SW480 (cell line): ENCODE measurements at regions not wholly inside any gene's neighbourhood (a gene's known extent, or its start where the extent isn't known, plus 50 kb on each side); places are given as distances from the start of the nearest gene placed in this dataset.
"Not testable (repeated sequence)": the region's sequence is repeated elsewhere in the genome, so short reads cannot be mapped to it uniquely, and the experiment has no call there.

Source experiments
- DNase-seq: peaks from one replicate; pipeline ENCODE4 v3.0.0-alpha.2; 2016; ENCODE audit warnings: low spot score

GRCh38 chr7:32762925-32763293, 128.7 kb downstream of the KBTBD2 start:
- DNase-seq = no peak

- DNase-seq = not testable (repeated sequence)
Observed at GRCh38 chr7:32762206-32762924, 129.2 kb downstream of the KBTBD2 start.

- DNase-seq = no peak
Observed at GRCh38 chr7:32761451-32762205, 129.9 kb downstream of the KBTBD2 start.

- not testable (repeated sequence) for DNase-seq
Observed at GRCh38 chr7:32760755-32761154, 130.8 kb downstream of the KBTBD2 start.

DNA sequence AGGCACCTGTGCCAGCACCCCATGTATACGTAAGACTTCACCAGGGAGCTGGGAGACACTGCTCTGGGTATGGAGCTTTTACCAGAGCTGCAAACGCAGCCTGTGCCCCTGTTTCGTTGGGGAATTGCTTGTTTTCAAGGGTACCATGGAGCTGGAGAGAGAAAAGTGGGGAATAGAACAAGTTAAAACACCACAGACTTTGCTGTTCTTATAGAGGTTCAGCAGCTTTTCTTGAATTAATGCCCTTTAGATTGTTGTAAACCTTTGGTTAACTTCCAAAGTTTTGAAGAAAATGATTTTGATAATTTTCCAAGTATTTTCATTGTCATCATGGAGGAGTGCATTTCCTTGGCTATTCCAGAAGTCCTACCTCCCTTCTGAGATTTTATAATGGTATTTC, 131.7 kb downstream of the KBTBD2 start:
- not testable (repeated sequence) for DNase-seq

DNA sequence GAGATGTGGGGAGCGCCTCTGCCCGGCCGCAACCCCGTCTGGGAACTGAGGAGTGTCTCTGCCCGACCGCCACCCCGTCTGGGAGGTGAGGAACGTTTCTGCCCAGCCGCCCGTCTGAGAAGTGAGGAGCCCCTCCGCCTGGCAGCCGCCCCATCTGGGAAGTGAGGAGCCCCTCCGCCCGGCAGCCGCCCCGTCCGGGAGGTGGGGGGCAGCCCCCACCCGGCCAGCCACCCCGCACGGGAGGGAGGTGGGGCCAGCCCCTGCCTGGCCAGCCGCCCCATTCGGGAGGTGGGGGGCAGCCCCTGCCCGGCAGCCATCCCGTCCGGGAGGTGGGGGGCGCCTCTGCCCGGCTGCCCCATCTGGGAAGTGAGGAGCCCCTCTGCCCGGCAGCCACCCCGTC, 137.7 kb downstream of the KBTBD2 start:
- DNase-seq = not testable (repeated sequence)

- DNase-seq = not testable (repeated sequence)
Observed at GRCh38 chr7:32748337-32748736, 143.2 kb downstream of the KBTBD2 start.

GRCh38 chr7:32747443-32748148, 144.0 kb downstream of the KBTBD2 start:
- DNase-seq = not testable (repeated sequence)

DNA sequence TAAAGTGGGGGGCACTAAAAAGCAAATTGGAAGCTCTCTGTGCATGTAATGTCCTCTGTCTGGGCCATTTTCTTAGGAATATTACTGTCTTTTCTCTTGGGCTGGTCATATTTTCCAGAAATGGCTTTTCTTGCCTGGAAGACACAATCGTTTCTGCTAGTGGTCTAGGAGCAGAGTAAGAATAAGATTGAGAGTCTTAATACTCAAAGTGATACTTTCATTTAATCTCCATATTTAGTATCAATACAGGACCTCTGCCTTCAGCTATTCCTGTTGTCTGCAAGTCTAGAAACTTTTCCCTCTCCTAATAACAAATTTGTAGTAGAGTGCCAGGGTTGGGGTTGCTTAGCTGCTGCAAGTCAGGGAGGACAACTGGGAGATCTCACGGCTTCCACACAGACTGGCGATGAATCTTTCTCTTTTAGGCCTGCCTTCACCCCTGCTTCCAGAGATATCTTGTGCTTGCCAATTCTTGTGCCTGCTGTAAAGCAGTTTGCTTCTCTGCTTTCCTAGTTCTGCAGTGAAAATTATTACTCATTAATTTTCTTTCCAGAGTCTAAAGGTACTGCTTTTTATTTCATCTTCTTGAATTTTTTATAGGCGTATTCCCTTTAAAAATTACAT, 149.6 kb downstream of the KBTBD2 start:
- not testable (repeated sequence) for DNase-seq

DNA sequence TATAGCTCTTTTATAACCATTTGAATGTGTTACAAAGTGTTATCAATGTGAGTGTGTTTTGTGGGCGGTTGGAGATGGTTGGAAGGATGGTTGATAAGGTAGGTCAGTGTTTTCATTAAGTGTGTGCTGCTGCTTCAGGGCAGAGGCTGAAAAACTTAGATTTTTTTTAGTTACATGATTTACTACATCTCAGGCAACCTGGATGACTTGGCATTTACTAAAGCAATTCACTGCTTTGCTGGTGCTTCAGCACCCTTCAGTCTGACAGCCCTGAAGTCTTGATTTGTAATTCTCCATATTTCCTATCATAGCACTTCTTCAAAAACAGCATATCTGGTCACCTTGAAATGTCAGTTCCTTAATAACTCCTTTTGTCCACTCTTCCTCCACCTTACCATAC, 151.8 kb downstream of the KBTBD2 start:
- not testable (repeated sequence) for DNase-seq

- not testable (repeated sequence) for DNase-seq
Observed at GRCh38 chr7:32738390-32738789, 153.2 kb downstream of the KBTBD2 start.

- not testable (repeated sequence) for DNase-seq
Observed at GRCh38 chr7:32732767-32733166, 158.8 kb downstream of the KBTBD2 start.

DNA sequence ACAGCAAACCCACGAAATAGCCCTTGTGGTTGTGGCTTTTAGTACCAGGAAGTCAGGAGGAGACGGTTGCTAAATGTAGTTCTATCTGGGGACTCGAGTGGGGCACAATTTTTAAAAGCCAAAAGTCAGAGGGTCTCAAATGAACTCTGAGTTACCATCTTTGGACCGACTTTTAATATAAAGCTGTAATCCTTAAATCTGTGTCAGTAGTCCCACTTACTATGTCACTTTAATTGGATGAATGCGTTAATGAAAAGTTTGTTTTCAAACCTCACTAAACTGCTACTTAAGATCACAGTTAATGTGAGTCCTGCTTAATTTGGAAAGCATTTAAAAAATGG, 162.3 kb downstream of the KBTBD2 start:
- peak; percentile 2 for DNase-seq

DNA sequence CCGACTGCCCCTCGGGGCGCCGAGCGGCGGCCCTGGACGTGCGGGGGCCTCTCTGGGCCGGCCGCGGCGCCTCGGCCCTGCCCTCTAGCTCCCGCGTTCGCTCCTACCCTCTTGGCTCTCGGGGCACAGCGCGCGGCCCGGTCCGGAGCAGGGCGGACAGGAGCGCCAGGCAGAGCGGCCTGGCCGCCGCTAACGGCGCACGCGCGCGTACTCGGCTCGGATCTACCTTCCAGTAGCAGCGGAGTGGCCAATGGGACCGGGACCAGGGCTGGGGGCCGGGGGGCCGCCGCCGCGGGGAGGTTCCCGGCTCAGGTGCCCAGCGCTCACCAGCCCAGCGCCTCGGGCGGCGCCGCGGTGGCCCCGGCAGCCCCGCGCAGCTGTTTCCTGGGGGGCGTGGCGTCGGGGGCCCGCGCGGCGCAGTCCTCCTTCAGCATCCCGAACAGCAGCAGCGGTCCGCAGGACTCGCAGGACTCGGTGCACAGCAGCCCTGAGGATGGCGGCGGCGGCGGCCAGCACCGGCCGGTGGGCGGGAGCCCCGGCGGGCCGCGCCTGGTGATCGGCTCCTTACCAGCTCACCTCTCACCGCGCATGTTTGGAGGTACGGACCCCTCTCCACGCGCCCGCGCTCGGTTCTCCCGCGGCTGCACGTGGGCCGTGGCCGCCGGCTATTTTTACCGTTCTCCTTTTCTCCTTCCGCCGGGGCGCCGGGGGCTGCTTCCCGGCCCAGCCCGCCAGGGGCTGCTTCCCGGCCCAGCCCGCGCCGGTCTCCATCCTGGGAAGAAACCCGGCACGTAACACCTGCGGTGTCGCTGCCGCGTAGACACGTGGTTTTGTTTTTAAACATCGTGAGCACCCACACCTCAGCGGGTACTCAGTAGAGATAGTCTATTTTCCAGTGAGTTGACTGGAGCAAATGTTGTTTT, 162.9 kb downstream of the KBTBD2 start:
- DNase-seq = peak; percentile 84

- peak; percentile 72 for DNase-seq
Observed at GRCh38 chr7:32727483-32728411, 163.8 kb downstream of the KBTBD2 start.

DNA sequence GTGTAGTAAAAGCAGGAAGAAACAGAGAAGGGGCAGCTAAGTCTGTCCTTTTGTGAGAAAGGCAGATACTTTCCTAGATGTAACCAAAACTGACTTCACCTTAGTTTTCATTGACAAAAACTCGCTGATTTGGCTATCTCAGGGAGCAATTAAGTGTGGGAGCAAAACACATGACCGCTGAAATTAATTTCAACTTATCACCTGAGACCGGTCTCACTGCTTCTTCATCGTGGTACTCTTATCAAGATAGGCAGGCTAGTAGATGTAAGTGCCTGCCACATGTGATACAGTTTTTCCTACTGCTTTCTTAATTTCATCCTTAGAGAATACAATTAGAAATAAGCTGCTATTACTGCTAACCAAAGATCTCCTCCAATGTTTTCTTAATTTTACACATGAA, 168.7 kb downstream of the KBTBD2 start:
- DNase-seq = not testable (repeated sequence)

GRCh38 chr7:32694182-32694581, 197.4 kb downstream of the KBTBD2 start:
- DNase-seq = no peak

GRCh38 chr7:32691965-32692815, 196.9 kb downstream of the AVL9 start:
- peak; percentile 29 for DNase-seq

GRCh38 chr7:32688092-32688491, 192.8 kb downstream of the AVL9 start:
- not testable (repeated sequence) for DNase-seq
